HepG2 (cell line): ENCODE measurements at regions not wholly inside any gene's neighbourhood (a gene's known extent, or its start where the extent isn't known, plus 50 kb on each side); places are given as distances from the start of the nearest gene placed in this dataset.

ENCODE experiments used
- ATAC-seq: fragments of 200-7000 bp; cut with Tn5 transposase; 3 replicates; pipeline ENCODE4 v1.9.1; 2020; ENCODE audit warnings: mild to moderate bottlenecking, moderate library complexity
- BruUV-seq: library from RNA; stranded (reverse); fragments of 400-500 nt; replicated peaks from 2 replicates; lab custom pipeline; 2021; lab: Mats Ljungman, UMichigan
- CTCF ChIA-PET: fragments of 300-600 bp; formaldehyde crosslinking; extraction: SDS; loops from one replicate; lab custom pipeline; 2021; ENCODE audit warnings: low total read pairs, inconsistent platforms, low intra/inter-chr PET ratio; lab: Yijun Ruan, JAX
- POLR2A ChIA-PET: fragments of 350-600 bp; sonication (Branson Sonifier 250); formaldehyde crosslinking; loops from one replicate; lab custom pipeline; 2020; ENCODE audit warnings: antibody characterized with exemption, inconsistent platforms; lab: Yijun Ruan, JAX
- DNase-seq: peaks from one replicate; pipeline ENCODE4 v3.0.0-alpha.2; 2015; ENCODE audit warnings: low spot score
- FAIRE-seq: peaks from 3 replicates; lab custom pipeline; 2011; peaks lifted over from hg19 to GRCh38; lab: Jason Lieb, UNC
- H2AFZ ChIP-seq: one replicate; pipeline ENCODE4 v1.6.1; 2011; ENCODE audit warnings: low read length, inconsistent platforms
- H3K27ac ChIP-seq: fragments of 300-600 bp; 3 replicates; pipeline ENCODE4 v1.8.0; 2011; ENCODE audit warnings: mixed run types, mild to moderate bottlenecking, mixed read lengths, low read length, inconsistent platforms; ENCODE audit not compliant: insufficient read depth; ENCODE audit errors: extremely low read length
- H3K27me3 ChIP-seq, 2 experiments: fragments of 200-600 bp in 1 of 2; 2 replicates in 1 of 2; 3 replicates in 1 of 2; pipeline versions ENCODE4 v1.6.0 to v1.8.0; 2011; ENCODE audit warnings: low read length in 2 of 2, mild to moderate bottlenecking in 2 of 2, moderate library complexity in 2 of 2, inconsistent platforms in 1 of 2; ENCODE audit not compliant: insufficient read depth in 2 of 2, control insufficient read depth in 1 of 2
- H3K36me3 ChIP-seq, 2 experiments: fragments of 200-600 bp in 1 of 2; replicated peaks in 1 of 2; 2 replicates in 1 of 2; 3 replicates in 1 of 2; pipeline versions ENCODE4 v1.5.1 to v1.8.0; 2011; ENCODE audit warnings: low read length in 2 of 2, inconsistent platforms in 1 of 2; ENCODE audit not compliant: insufficient read depth in 2 of 2, control insufficient read depth in 1 of 2
- H3K4me1 ChIP-seq: 2 replicates; pipeline ENCODE4 v1.5.1; 2012; ENCODE audit warnings: low read length, inconsistent platforms; ENCODE audit not compliant: insufficient read depth
- H3K4me2 ChIP-seq: 2 replicates; pipeline ENCODE4 v1.6.0; 2011; ENCODE audit warnings: low read depth, low read length, inconsistent platforms
- H3K4me3 ChIP-seq, 3 experiments: fragments of 200-600 bp in 1 of 3; sonication (generic), shearing (Covaris generic) in 1 of 3; replicated peaks in 1 of 3; 2 replicates each; pipeline ENCODE4 v1.5.1; 2011 to 2016; ENCODE audit warnings: low read length in 3 of 3, inconsistent platforms in 2 of 3, low read depth in 2 of 3, mild to moderate bottlenecking in 2 of 3, control low read depth in 1 of 3, mixed read lengths in 1 of 3; ENCODE audit not compliant: insufficient read depth in 1 of 3
- H3K79me2 ChIP-seq: one replicate; pipeline ENCODE4 v1.6.1; 2011; ENCODE audit warnings: low read length, inconsistent platforms; ENCODE audit not compliant: insufficient read depth
- H3K9ac ChIP-seq: 2 replicates; pipeline ENCODE4 v1.6.0; 2011; ENCODE audit warnings: mild to moderate bottlenecking, low read depth, low read length, inconsistent platforms; ENCODE audit not compliant: insufficient read depth
- H3K9me3 ChIP-seq: 2 replicates; pipeline ENCODE4 v1.5.1; 2012; ENCODE audit warnings: mild to moderate bottlenecking, low read length
- H4K20me1 ChIP-seq: 2 replicates; pipeline ENCODE4 v1.6.0; 2011; ENCODE audit warnings: inconsistent platforms, mild to moderate bottlenecking, low read length, moderate library complexity; ENCODE audit not compliant: insufficient read depth
- ELF1 ChIP-seq: sonication (generic); formaldehyde crosslinking; IDR thresholded peaks from 2 replicates; pipeline ENCODE4 v1.4.0; 2020; ENCODE audit warnings: missing genetic modification reagents
- HNF4G ChIP-seq, 2 experiments: sonication (generic) in 1 of 2; formaldehyde crosslinking in 1 of 2; IDR thresholded peaks; 2 replicates each; pipeline versions ENCODE4 v1.4.0 to v1.6.1; 2011 to 2020; ENCODE audit warnings: borderline replicate concordance in 2 of 2, low read depth in 2 of 2, mild to moderate bottlenecking in 2 of 2, low read length in 1 of 2, missing genetic modification reagents in 1 of 2, moderate library complexity in 1 of 2
- IRX3 ChIP-seq: sonication (generic); formaldehyde crosslinking; IDR thresholded peaks from 2 replicates; pipeline ENCODE4 v1.8.1; 2023; ENCODE audit warnings: mild to moderate bottlenecking, low read depth, missing genetic modification reagents, borderline replicate concordance
- MBNL3 ChIP-seq: fragments of 250-450 bp; sonication (Bioruptor Pico); conservative IDR thresholded peaks from 2 replicates; pipeline ENCODE4 v1.8.0; 2022; ENCODE audit warnings: mild to moderate bottlenecking, inconsistent platforms
- NAIF1 ChIP-seq: sonication (generic); formaldehyde crosslinking; IDR thresholded peaks from 2 replicates; pipeline ENCODE4 v1.5.0; 2020; ENCODE audit warnings: mild to moderate bottlenecking, missing genetic modification reagents, borderline replicate concordance
- PRDM15 ChIP-seq: sonication (generic); formaldehyde crosslinking; IDR thresholded peaks from 2 replicates; pipeline ENCODE4 v1.4.0; 2020; ENCODE audit warnings: missing genetic modification reagents
- TBX3 ChIP-seq: fragments of 450-650 bp; IDR thresholded peaks from 2 replicates; pipeline ENCODE4 v1.6.1; 2017; ENCODE audit warnings: antibody characterized with exemption, mild to moderate bottlenecking, inconsistent platforms, borderline replicate concordance
- ZNF740 ChIP-seq: sonication (generic); formaldehyde crosslinking; IDR thresholded peaks from 2 replicates; pipeline ENCODE4 v1.4.0; 2020; ENCODE audit warnings: missing genetic modification reagents
- WGBS: methylation state at CpG from one replicate; pipeline ENCODE4 v1.1.6; 2017; ENCODE audit warnings: low lambda C conversion rate; 5-methylcytosine and 5-hydroxymethylcytosine counted together
- in situ Hi-C: cut with HindIII; loops from 2 replicates; pipeline ENCODE4 v1.10.0; 2017; ENCODE audit warnings: low pct_unique_long_range_greater_than_20kb; ENCODE audit not compliant: extremely low pct_ligation_motif_present
- intact Hi-C: fragments of 100-400 bp; cut with micrococcal nuclease; formaldehyde crosslinking; loops from one replicate; pipeline ENCODE4 v1.10.0; 2022; ENCODE audit not compliant: unreplicated experiment
- TF ChIP-seq, protein P1 (sequence below), 2 experiments: sonication (generic) in 1 of 2; formaldehyde crosslinking in 1 of 2; IDR thresholded peaks; 2 replicates each; pipeline versions ENCODE4 v1.4.0 to v1.6.1; 2018 to 2020; ENCODE audit warnings: missing genetic modification reagents in 2 of 2, borderline replicate concordance in 1 of 2, low read depth in 1 of 2, mild to moderate bottlenecking in 1 of 2, missing biosample characterization in 1 of 2

GRCh38 chr12:93972411-93973208 lies 175.8 kb upstream of the PLXNC1 start:
- WGBS = 59% methylated on average over 8 of the region's 8 CpGs
- in situ Hi-C loops = no loop called here
- ATAC-seq = no peak
- no peaks in the 10 kb centered on the region for H4K20me1 ChIP-seq
- no peak for FAIRE-seq
- no TSS peak for BruUV-seq
- no peak overlapping the region for H3K4me3 ChIP-seq
- H3K27me3 ChIP-seq = peaks cover 0 to 19% of the 10 kb centered on the region in 2 experiments; a peak in 3 of 5 replicates
- intact Hi-C loops = no loop called here
- H3K9me3 ChIP-seq = peaks cover 6% of the 10 kb centered on the region; the same call in 1 of the 2 replicates
- H3K79me2 ChIP-seq = no peaks in the 10 kb centered on the region
- no peak for DNase-seq
- H3K27ac ChIP-seq = no peak overlapping the region
- ChIA-PET POLR2A (no interaction called here), CTCF (no interaction called here)
- H3K4me1 ChIP-seq = no peaks in the 10 kb centered on the region
- H3K4me2 ChIP-seq = no peak overlapping the region
- no peak overlapping the region for H3K9ac ChIP-seq
- no peaks in the 10 kb centered on the region for H3K36me3 ChIP-seq
- no peak overlapping the region for H2AFZ ChIP-seq
- TF ChIP-seq ZNF740 = no peak
- no peak for TF ChIP-seq ELF1 (CRISPR knock-in tag)
- no peak for TF ChIP-seq PRDM15 (CRISPR knock-in tag)
- TF ChIP-seq, protein P1, sequence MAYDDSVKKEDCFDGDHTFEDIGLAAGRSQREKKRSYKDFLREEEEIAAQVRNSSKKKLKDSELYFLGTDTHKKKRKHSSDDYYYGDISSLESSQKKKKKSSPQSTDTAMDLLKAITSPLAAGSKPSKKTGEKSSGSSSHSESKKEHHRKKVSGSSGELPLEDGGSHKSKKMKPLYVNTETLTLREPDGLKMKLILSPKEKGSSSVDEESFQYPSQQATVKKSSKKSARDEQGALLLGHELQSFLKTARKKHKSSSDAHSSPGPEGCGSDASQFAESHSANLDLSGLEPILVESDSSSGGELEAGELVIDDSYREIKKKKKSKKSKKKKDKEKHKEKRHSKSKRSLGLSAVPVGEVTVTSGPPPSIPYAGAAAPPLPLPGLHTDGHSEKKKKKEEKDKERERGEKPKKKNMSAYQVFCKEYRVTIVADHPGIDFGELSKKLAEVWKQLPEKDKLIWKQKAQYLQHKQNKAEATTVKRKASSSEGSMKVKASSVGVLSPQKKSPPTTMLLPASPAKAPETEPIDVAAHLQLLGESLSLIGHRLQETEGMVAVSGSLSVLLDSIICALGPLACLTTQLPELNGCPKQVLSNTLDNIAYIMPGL (CRISPR knock-in tag; IDR thresholded peaks at IDR 0.05; ENCODE audit: borderline replicate concordance in 1 of 2, low read depth in 1 of 2) = no peak
- no peak for TF ChIP-seq MBNL3
- no peak for TF ChIP-seq HNF4G (IDR thresholded peaks at IDR 0.05; ENCODE audit: borderline replicate concordance, low read depth, low read length)
- no peak for TF ChIP-seq HNF4G (CRISPR knock-in tag; IDR thresholded peaks at IDR 0.05; ENCODE audit: borderline replicate concordance, low read depth)
- TF ChIP-seq TBX3 = no peak
- TF ChIP-seq NAIF1 (CRISPR knock-in tag) = no peak
- no peak for TF ChIP-seq IRX3 (CRISPR knock-in tag)
